ENCODE measurements at regions not wholly inside any gene's neighbourhood (a gene's known extent, or its start where the extent isn't known, plus 50 kb on each side); places are given as distances from the start of the nearest gene placed in this dataset.

- Histone ChIP-seq H3K27me3 (ENCODE audit: control insufficient read depth, insufficient read depth, low read length) (peaks cover 3% of the 10 kb centered on the region), H3K27ac (ENCODE audit: low read length) (no peak overlapping the region), H3K9me3 (ENCODE audit: control insufficient read depth, insufficient read depth, low read length) (no peaks in the 10 kb centered on the region), H3K4me1 (ENCODE audit: control insufficient read depth, insufficient read depth, low read length) (no peaks in the 10 kb centered on the region), H3K4me3 (ENCODE audit: low read length) (no peak overlapping the region), H3K36me3 (ENCODE audit: control insufficient read depth, insufficient read depth, low read length) (no peaks in the 10 kb centered on the region)
- Mint-ChIP-seq H3K27me3 (ENCODE audit: low read depth in 2 of 2) (peaks cover 26 to 44% of the 10 kb centered on the region in 2 donors), H3K9me3 (no peaks in the 10 kb centered on the region), H3K4me3 (no peak overlapping the region), H3K4me1 (no peaks in the 10 kb centered on the region), H3K27ac (no peak overlapping the region), H3K36me3 (no peaks in the 10 kb centered on the region)
- DNase-seq (no peak), ATAC-seq (no peak)
- intact Hi-C loops (cut with micrococcal nuclease) = no loop called here
- WGBS (ENCODE audit: insufficient coverage) = 80% methylated on average over 7 of the region's 7 CpGs
- TF ChIP-seq CTCF (IDR thresholded peaks at IDR 0.05) = no peak
Measured at GRCh38 chr9:88805217-88805943, 185.9 kb upstream of the S1PR3 start.

- H3K36me3 ChIP-seq (ENCODE audit: control insufficient read depth, insufficient read depth, low read length) = no peaks in the 10 kb centered on the region
- H3K4me1 ChIP-seq (ENCODE audit: control insufficient read depth, insufficient read depth, low read length) = no peaks in the 10 kb centered on the region
- no peaks in the 10 kb centered on the region for H3K9me3 Mint-ChIP-seq
- no peaks in the 10 kb centered on the region for H3K36me3 Mint-ChIP-seq
- H3K4me3 ChIP-seq (ENCODE audit: low read length) = no peak overlapping the region
- ATAC-seq (no peak), DNase-seq (no peak)
- no peak for TF ChIP-seq CTCF (IDR thresholded peaks at IDR 0.05)
- H3K27me3 Mint-ChIP-seq (ENCODE audit: low read depth in 2 of 2) = peaks cover 22 to 37% of the 10 kb centered on the region in 2 donors
- H3K27ac Mint-ChIP-seq = no peak overlapping the region
- intact Hi-C loops (cut with micrococcal nuclease) = no loop called here
- no peak overlapping the region for H3K4me3 Mint-ChIP-seq
- no peaks in the 10 kb centered on the region for H3K4me1 Mint-ChIP-seq
- no peak overlapping the region for H3K27ac ChIP-seq (ENCODE audit: low read length)
- WGBS (ENCODE audit: insufficient coverage) = 95% methylated on average over 5 of the region's 5 CpGs
- no peaks in the 10 kb centered on the region for H3K27me3 ChIP-seq (ENCODE audit: control insufficient read depth, insufficient read depth, low read length)
- H3K9me3 ChIP-seq (ENCODE audit: control insufficient read depth, insufficient read depth, low read length) = no peaks in the 10 kb centered on the region
Measured at GRCh38 chr9:88807426-88807825, 183.8 kb upstream of the S1PR3 start.

GRCh38 chr9:88808019-88808656 is 183.1 kb upstream of the S1PR3 start:
- peaks cover 20 to 32% of the 10 kb centered on the region in 2 donors for H3K27me3 Mint-ChIP-seq (ENCODE audit: low read depth in 2 of 2)
- Histone ChIP-seq H3K4me1 (ENCODE audit: control insufficient read depth, insufficient read depth, low read length) (no peaks in the 10 kb centered on the region), H3K27me3 (ENCODE audit: control insufficient read depth, insufficient read depth, low read length) (no peaks in the 10 kb centered on the region), H3K9me3 (ENCODE audit: control insufficient read depth, insufficient read depth, low read length) (no peaks in the 10 kb centered on the region), H3K4me3 (ENCODE audit: low read length) (no peak overlapping the region), H3K27ac (ENCODE audit: low read length) (no peak overlapping the region), H3K36me3 (ENCODE audit: control insufficient read depth, insufficient read depth, low read length) (no peaks in the 10 kb centered on the region)
- intact Hi-C loops (cut with micrococcal nuclease) = no loop called here
- 92% methylated on average over 4 of the region's 4 CpGs for WGBS (ENCODE audit: insufficient coverage)
- TF ChIP-seq CTCF (IDR thresholded peaks at IDR 0.05) = no peak
- H3K27ac Mint-ChIP-seq = no peak overlapping the region
- no peaks in the 10 kb centered on the region for H3K36me3 Mint-ChIP-seq
- H3K4me1 Mint-ChIP-seq = no peaks in the 10 kb centered on the region
- no peak for ATAC-seq
- no peak for DNase-seq
- no peaks in the 10 kb centered on the region for H3K9me3 Mint-ChIP-seq
- H3K4me3 Mint-ChIP-seq = no peak overlapping the region
